ENCODE measurements at regions not wholly inside any gene's neighbourhood (a gene's known extent, or its start where the extent isn't known, plus 50 kb on each side); places are given as distances from the start of the nearest gene placed in this dataset.
"Not testable (repeated sequence)": the region's sequence is repeated elsewhere in the genome, so short reads cannot be mapped to it uniquely, and the experiment has no call there.

DNA sequence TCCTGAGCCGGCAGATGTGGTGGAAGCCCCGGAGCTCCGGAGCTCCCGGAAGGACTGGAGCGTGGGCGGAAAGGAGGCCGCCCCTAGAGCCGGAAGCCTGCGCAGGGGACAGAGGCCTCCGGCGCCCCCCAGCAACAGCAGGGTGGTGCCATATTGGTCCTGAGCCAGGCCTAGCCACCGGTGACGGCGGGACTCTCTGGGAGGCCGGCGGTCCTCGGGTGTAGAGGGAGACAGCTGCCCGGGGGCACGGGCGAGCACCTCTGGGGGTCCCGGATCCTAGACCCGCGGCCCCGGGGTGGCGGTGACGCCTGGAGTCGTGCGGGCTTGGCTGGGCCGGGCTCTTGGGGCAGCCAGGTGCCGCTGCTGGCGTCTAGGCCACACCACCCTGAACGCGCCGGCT is 1472.2 kb downstream of the FOXD4L5 start:
- BruUV-seq (replicated peaks); H3K9me2 ChIP-seq (replicated peaks; ENCODE audit: low read length); H3K36me3 ChIP-seq (ENCODE audit: low read depth, low read length); DNase-seq; ATAC-seq; H3K4me2 ChIP-seq (ENCODE audit: low read length); H3K4me1 ChIP-seq (ENCODE audit: insufficient read depth, low read length); H2AFZ ChIP-seq (ENCODE audit: low read length); POLR2A ChIA-PET (ENCODE audit: unreplicated experiment); H3K27me3 ChIP-seq (ENCODE audit: low read length); H3F3A ChIP-seq (ENCODE audit: low read length, unreplicated experiment); intact Hi-C loops (cut with micrococcal nuclease); H3K27ac ChIP-seq (ENCODE audit: low read length); H3K4me3 ChIP-seq (ENCODE audit: low read length); CTCF ChIA-PET; H3K9ac ChIP-seq (ENCODE audit: low read length); H3K79me2 ChIP-seq (ENCODE audit: low read length); H4K20me1 ChIP-seq (ENCODE audit: low read length); H3K9me3 ChIP-seq (ENCODE audit: low read length): not testable (repeated sequence)

DNA sequence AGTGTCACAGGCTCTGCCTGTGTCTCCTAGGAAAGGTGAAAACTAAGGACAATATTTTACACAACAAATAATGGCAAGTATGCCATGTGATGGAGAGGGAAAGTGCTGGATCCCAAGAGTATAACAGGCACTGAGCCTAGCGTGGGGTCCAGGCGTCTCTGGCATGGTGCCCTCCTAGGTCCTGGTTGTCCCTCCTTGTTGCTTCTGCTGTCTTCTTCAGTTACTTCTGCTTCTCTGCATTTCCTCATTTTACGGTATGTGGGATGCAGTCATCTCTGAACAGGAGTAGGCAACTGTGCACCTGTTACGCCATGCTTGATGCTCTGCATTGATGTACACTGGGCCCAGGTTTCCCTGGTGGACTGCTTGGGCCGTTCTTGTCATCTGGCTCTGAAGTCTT is 1480.8 kb downstream of the FOXD4L5 start:
- H2AFZ ChIP-seq (ENCODE audit: low read length); H3K4me2 ChIP-seq (ENCODE audit: low read length); H3K79me2 ChIP-seq (ENCODE audit: low read length); DNase-seq; H3F3A ChIP-seq (ENCODE audit: low read length, unreplicated experiment); H3K4me3 ChIP-seq (ENCODE audit: low read length); POLR2A ChIA-PET (ENCODE audit: unreplicated experiment); BruUV-seq (replicated peaks); ATAC-seq; H3K9me3 ChIP-seq (ENCODE audit: low read length); H3K4me1 ChIP-seq (ENCODE audit: insufficient read depth, low read length); CTCF ChIA-PET; H3K9me2 ChIP-seq (replicated peaks; ENCODE audit: low read length); H4K20me1 ChIP-seq (ENCODE audit: low read length); H3K9ac ChIP-seq (ENCODE audit: low read length); H3K27ac ChIP-seq (ENCODE audit: low read length); intact Hi-C loops (cut with micrococcal nuclease); H3K27me3 ChIP-seq (ENCODE audit: low read length); H3K36me3 ChIP-seq (ENCODE audit: low read depth, low read length): not testable (repeated sequence)

- H2AFZ ChIP-seq (ENCODE audit: low read length); H3K4me2 ChIP-seq (ENCODE audit: low read length); H3K27me3 ChIP-seq (ENCODE audit: low read length); H3K79me2 ChIP-seq (ENCODE audit: low read length); DNase-seq; H3K9me2 ChIP-seq (replicated peaks; ENCODE audit: low read length); H3K9me3 ChIP-seq (ENCODE audit: low read length); H3K4me1 ChIP-seq (ENCODE audit: insufficient read depth, low read length); CTCF ChIA-PET; H3K36me3 ChIP-seq (ENCODE audit: low read depth, low read length); H4K20me1 ChIP-seq (ENCODE audit: low read length); POLR2A ChIA-PET (ENCODE audit: unreplicated experiment); BruUV-seq (replicated peaks); H3K27ac ChIP-seq (ENCODE audit: low read length); H3K4me3 ChIP-seq (ENCODE audit: low read length); ATAC-seq; intact Hi-C loops (cut with micrococcal nuclease); H3F3A ChIP-seq (ENCODE audit: low read length, unreplicated experiment); H3K9ac ChIP-seq (ENCODE audit: low read length): not testable (repeated sequence)
Measured at GRCh38 chr9:63794081-63794685, 1490.8 kb downstream of the FOXD4L5 start.

GRCh38 chr9:63787454-63787853 is 1497.6 kb downstream of the FOXD4L5 start:
- H3K9ac ChIP-seq (ENCODE audit: low read length); BruUV-seq (replicated peaks): not testable (repeated sequence)

GRCh38 chr9:63785059-63785458 is 1500.0 kb downstream of the FOXD4L5 start:
- H3K4me2 ChIP-seq (ENCODE audit: low read length); BruUV-seq (replicated peaks); POLR2A ChIA-PET (ENCODE audit: unreplicated experiment); H3K79me2 ChIP-seq (ENCODE audit: low read length); H3K9me3 ChIP-seq (ENCODE audit: low read length); H2AFZ ChIP-seq (ENCODE audit: low read length); DNase-seq; ATAC-seq; H4K20me1 ChIP-seq (ENCODE audit: low read length); intact Hi-C loops (cut with micrococcal nuclease); H3K4me1 ChIP-seq (ENCODE audit: insufficient read depth, low read length); H3F3A ChIP-seq (ENCODE audit: low read length, unreplicated experiment); H3K9me2 ChIP-seq (replicated peaks; ENCODE audit: low read length); H3K27ac ChIP-seq (ENCODE audit: low read length); CTCF ChIA-PET; H3K4me3 ChIP-seq (ENCODE audit: low read length); H3K27me3 ChIP-seq (ENCODE audit: low read length); H3K9ac ChIP-seq (ENCODE audit: low read length); H3K36me3 ChIP-seq (ENCODE audit: low read depth, low read length): not testable (repeated sequence)

More at GRCh38 chr9:63787454-63787853, 1497.6 kb downstream of the FOXD4L5 start:
- intact Hi-C loops (cut with micrococcal nuclease); ATAC-seq; H3K9me3 ChIP-seq (ENCODE audit: low read length); H3F3A ChIP-seq (ENCODE audit: low read length, unreplicated experiment); H3K4me3 ChIP-seq (ENCODE audit: low read length); H2AFZ ChIP-seq (ENCODE audit: low read length); H3K27ac ChIP-seq (ENCODE audit: low read length); CTCF ChIA-PET; DNase-seq; H3K27me3 ChIP-seq (ENCODE audit: low read length); H3K79me2 ChIP-seq (ENCODE audit: low read length); H3K4me1 ChIP-seq (ENCODE audit: insufficient read depth, low read length); POLR2A ChIA-PET (ENCODE audit: unreplicated experiment); H3K36me3 ChIP-seq (ENCODE audit: low read depth, low read length); H3K4me2 ChIP-seq (ENCODE audit: low read length); H4K20me1 ChIP-seq (ENCODE audit: low read length); H3K9me2 ChIP-seq (replicated peaks; ENCODE audit: low read length): not testable (repeated sequence)

DNA sequence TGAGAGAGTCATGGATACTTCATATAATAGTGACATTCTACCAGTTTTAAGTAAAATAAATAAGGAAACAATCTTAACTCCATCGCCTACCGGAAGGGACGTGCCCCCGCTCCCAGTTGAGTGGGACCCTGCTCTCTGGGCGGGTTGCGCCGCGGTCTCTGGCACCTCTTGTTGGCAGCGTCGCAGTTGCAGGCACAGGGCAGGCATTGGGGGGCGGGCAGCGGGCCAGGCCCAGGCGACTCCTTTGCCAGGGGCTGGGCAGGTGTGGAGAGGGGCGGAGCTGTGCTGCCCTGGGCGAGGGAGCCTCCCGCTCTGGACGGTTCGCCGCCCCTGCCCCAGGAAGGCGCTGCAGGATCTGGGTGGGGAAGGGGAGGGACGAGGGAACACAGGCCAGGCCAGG is 1500.6 kb downstream of the FOXD4L5 start:
- ATAC-seq; POLR2A ChIA-PET (ENCODE audit: unreplicated experiment); H3K9me2 ChIP-seq (replicated peaks; ENCODE audit: low read length); H3K9ac ChIP-seq (ENCODE audit: low read length); intact Hi-C loops (cut with micrococcal nuclease); H3K27ac ChIP-seq (ENCODE audit: low read length); H3K4me3 ChIP-seq (ENCODE audit: low read length); CTCF ChIA-PET; H3K4me1 ChIP-seq (ENCODE audit: insufficient read depth, low read length); DNase-seq; H4K20me1 ChIP-seq (ENCODE audit: low read length); H3K9me3 ChIP-seq (ENCODE audit: low read length); H2AFZ ChIP-seq (ENCODE audit: low read length); H3K4me2 ChIP-seq (ENCODE audit: low read length); H3F3A ChIP-seq (ENCODE audit: low read length, unreplicated experiment); BruUV-seq (replicated peaks); H3K79me2 ChIP-seq (ENCODE audit: low read length); H3K27me3 ChIP-seq (ENCODE audit: low read length); H3K36me3 ChIP-seq (ENCODE audit: low read depth, low read length): not testable (repeated sequence)

DNA sequence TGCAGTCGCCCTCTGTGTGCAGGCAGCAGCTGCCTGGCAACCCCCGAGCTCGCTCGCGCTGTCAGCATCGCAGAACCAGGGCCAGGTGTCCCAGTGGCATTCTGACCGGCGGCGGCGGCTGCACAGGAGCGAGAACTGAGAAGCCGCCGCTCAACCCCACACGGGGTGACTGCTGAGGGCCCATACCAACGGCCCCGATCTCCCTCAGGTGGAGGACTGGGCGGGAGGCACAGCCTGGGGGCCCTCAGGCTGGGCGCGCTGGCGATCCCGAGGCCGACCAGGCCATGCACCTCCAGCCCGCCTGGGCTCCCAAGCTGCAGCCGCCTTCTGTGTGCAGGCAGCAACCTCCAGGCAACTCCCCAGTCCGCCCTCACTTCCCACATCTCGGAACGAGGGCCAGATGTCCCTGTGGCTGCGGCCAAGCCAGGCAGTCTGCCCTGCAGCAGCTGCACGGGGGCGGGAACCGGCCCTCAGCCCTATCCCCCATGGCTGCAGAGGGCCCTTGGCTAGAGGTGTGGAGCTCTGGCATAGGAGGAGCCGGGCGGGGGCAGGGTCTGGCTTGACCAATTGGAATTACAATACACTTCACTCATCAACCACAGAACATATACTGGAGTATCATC is 1503.1 kb downstream of the FOXD4L5 start:
- H3K27me3 ChIP-seq (ENCODE audit: low read length); POLR2A ChIA-PET (ENCODE audit: unreplicated experiment); H4K20me1 ChIP-seq (ENCODE audit: low read length); H3K4me1 ChIP-seq (ENCODE audit: insufficient read depth, low read length); H3K36me3 ChIP-seq (ENCODE audit: low read depth, low read length); H3K4me3 ChIP-seq (ENCODE audit: low read length); H3K9me2 ChIP-seq (replicated peaks; ENCODE audit: low read length); DNase-seq; H3K9me3 ChIP-seq (ENCODE audit: low read length); H2AFZ ChIP-seq (ENCODE audit: low read length); H3K9ac ChIP-seq (ENCODE audit: low read length); intact Hi-C loops (cut with micrococcal nuclease); H3K79me2 ChIP-seq (ENCODE audit: low read length); H3K27ac ChIP-seq (ENCODE audit: low read length); BruUV-seq (replicated peaks); H3K4me2 ChIP-seq (ENCODE audit: low read length); H3F3A ChIP-seq (ENCODE audit: low read length, unreplicated experiment); CTCF ChIA-PET: not testable (repeated sequence)
- peak; percentile 20; the same call in 1 of the 2 replicates for ATAC-seq

Data from PC-3 (cell line).